ENCODE measurements at regions not wholly inside any gene's neighbourhood (a gene's known extent, or its start where the extent isn't known, plus 50 kb on each side); places are given as distances from the start of the nearest gene placed in this dataset.

- TF ChIP-seq HIC1 (tag by site-specific recombination; IDR thresholded peaks at IDR 0.05), result no peak
- no peak for TF ChIP-seq ZNF280C (tag by site-specific recombination; IDR thresholded peaks at IDR 0.05)
- no peak for TF ChIP-seq CTCF (tag by site-specific recombination; IDR thresholded peaks at IDR 0.05)
Observed at GRCh38 chr1:94326329-94326728, 88.9 kb upstream of the ARHGAP29 start.

All from HEK293 (cell line).